Peyer's patch (tissue), 4 donors: ENCODE measurements at regions not wholly inside any gene's neighbourhood (a gene's known extent, or its start where the extent isn't known, plus 50 kb on each side); places are given as distances from the start of the nearest gene placed in this dataset.

Experiments
- CTCF ChIP-seq, 6 experiments: fragments of 450-650 bp in 4 of 6; fragments of 200-600 bp in 2 of 6; sonication (generic) in 1 of 6; IDR thresholded peaks; one replicate each; pipeline ENCODE4 v1.5.1; 2017 to 2019; ENCODE audit warnings: antibody characterized with exemption in 6 of 6, mild to moderate bottlenecking in 3 of 6, moderate library complexity in 1 of 6
- POLR2A ChIP-seq, 2 donors: fragments of 450-650 bp; IDR thresholded peaks; one replicate each; pipeline ENCODE4 v1.5.1; 2017; ENCODE audit warnings: antibody characterized with exemption in 2 of 2, mild to moderate bottlenecking in 2 of 2, moderate library complexity in 2 of 2

- no peak for TF ChIP-seq CTCF (IDR thresholded peaks at IDR 0.05)
- no peak for TF ChIP-seq POLR2A (IDR thresholded peaks at IDR 0.05)
These were observed 71.3 kb upstream of the FSHB start for GRCh38 chr11:30159546-30159945.
